ENCODE measurements at regions not wholly inside any gene's neighbourhood (a gene's known extent, or its start where the extent isn't known, plus 50 kb on each side); places are given as distances from the start of the nearest gene placed in this dataset.

DNA sequence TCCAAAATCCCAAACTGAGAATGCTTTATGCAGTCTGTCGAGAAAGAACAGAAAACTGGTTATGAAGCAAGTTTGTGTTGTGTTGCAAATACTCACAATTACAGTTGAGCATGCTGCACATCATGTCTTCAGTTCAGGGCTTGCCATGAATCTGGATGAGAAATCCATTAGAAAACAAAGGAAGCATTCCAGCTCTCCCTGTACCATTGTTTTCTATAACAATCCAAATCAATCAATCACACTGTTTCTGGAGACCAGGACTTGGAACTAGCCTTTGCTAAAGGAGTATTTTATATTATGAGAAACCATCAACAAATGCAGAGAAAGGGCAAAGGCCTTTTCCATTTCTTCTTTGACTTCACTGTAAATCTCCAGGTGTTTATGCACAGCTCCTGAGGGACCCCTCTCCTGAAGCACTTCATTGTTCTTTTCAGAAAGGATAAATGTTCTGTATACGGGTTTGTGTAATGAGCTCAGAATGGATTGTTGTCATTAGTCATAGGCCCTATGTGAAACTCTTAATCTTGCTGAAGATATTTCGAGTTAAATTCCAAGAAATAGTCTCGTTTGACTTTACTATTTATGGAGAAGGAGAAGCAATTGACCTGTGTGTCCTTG, 364.7 kb upstream of the POM121L12 start:
- intact Hi-C loops (cut with DNase I, micrococcal nuclease): no loop called here
- no peaks in the 10 kb centered on the region for H3K4me1 Mint-ChIP-seq (ENCODE audit: low read depth)

DNA sequence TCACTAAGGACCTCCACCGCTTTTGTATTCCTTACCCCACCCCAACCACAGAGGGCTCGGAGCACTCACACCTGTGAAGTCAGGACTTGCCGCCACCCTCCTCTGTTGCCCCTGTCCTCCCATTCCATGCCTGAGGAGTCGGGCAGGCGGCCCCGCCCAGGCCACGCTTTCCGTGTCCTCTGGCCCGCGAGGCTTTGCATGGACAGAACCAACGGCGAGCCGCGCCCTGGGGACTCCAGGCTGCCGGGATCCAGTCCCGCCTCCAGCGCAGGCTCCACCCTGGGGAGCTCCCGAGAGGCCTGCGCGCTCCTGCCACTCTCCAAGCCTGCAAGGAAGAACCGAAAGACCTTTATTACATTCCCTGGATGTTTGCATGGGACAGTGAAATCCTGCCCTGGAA, 366.4 kb upstream of the POM121L12 start:
- H3K4me1 Mint-ChIP-seq (ENCODE audit: low read depth): no peaks in the 10 kb centered on the region
- ATAC-seq (ENCODE audit: poor library complexity) (no peak), DNase-seq (no peak)
- H3K9me3 Mint-ChIP-seq: peaks cover 5% of the 10 kb centered on the region
- no peak overlapping the region for H3K27ac ChIP-seq (ENCODE audit: low read depth in 1 of 2, low read length in 2 of 2)
- H3K36me3 ChIP-seq (ENCODE audit: insufficient read depth, low read length): no peaks in the 10 kb centered on the region
- intact Hi-C loops (cut with DNase I, micrococcal nuclease): no loop called here
- ChIA-PET POLR2A (no interaction called here), CTCF (no interaction called here)
- H3K27me3 Mint-ChIP-seq: no peaks in the 10 kb centered on the region
- peaks cover 0 to 26% of the 10 kb centered on the region in 2 experiments for H3K9me3 ChIP-seq (ENCODE audit: control insufficient read depth in 1 of 2, insufficient read depth in 1 of 2, low read length in 2 of 2)
- TF ChIP-seq, protein P1, sequence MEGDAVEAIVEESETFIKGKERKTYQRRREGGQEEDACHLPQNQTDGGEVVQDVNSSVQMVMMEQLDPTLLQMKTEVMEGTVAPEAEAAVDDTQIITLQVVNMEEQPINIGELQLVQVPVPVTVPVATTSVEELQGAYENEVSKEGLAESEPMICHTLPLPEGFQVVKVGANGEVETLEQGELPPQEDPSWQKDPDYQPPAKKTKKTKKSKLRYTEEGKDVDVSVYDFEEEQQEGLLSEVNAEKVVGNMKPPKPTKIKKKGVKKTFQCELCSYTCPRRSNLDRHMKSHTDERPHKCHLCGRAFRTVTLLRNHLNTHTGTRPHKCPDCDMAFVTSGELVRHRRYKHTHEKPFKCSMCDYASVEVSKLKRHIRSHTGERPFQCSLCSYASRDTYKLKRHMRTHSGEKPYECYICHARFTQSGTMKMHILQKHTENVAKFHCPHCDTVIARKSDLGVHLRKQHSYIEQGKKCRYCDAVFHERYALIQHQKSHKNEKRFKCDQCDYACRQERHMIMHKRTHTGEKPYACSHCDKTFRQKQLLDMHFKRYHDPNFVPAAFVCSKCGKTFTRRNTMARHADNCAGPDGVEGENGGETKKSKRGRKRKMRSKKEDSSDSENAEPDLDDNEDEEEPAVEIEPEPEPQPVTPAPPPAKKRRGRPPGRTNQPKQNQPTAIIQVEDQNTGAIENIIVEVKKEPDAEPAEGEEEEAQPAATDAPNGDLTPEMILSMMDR (IDR thresholded peaks at IDR 0.05): no peak
- no peaks in the 10 kb centered on the region for H3K36me3 Mint-ChIP-seq (ENCODE audit: low read depth)
- no peaks in the 10 kb centered on the region for H3K4me1 ChIP-seq (ENCODE audit: insufficient read depth, low read length)
- H3K27me3 ChIP-seq (ENCODE audit: control insufficient read depth in 1 of 2, insufficient read depth in 2 of 2, low read length in 2 of 2): no peaks in the 10 kb centered on the region
- no peak overlapping the region for H3K27ac Mint-ChIP-seq
- H3K4me3 Mint-ChIP-seq: no peak overlapping the region
- no peak overlapping the region for H3K4me3 ChIP-seq (ENCODE audit: low read length)

More for the DNA sequence above, 364.7 kb upstream of the POM121L12 start:
- Histone ChIP-seq H3K4me1 (ENCODE audit: insufficient read depth, low read length) (no peaks in the 10 kb centered on the region), H3K27ac (ENCODE audit: low read depth in 1 of 2, low read length in 2 of 2) (no peak overlapping the region), H3K4me3 (ENCODE audit: low read length) (no peak overlapping the region), H3K9me3 (ENCODE audit: control insufficient read depth in 1 of 2, insufficient read depth in 1 of 2, low read length in 2 of 2) (peaks cover 0 to 26% of the 10 kb centered on the region in 2 experiments), H3K27me3 (ENCODE audit: control insufficient read depth in 1 of 2, insufficient read depth in 2 of 2, low read length in 2 of 2) (no peaks in the 10 kb centered on the region), H3K36me3 (ENCODE audit: insufficient read depth, low read length) (no peaks in the 10 kb centered on the region)
- DNase-seq: no peak
- CTCF ChIA-PET: no interaction called here
- no peaks in the 10 kb centered on the region for H3K27me3 Mint-ChIP-seq
- TF ChIP-seq, protein P1 (IDR thresholded peaks at IDR 0.05): no peak
- no peaks in the 10 kb centered on the region for H3K36me3 Mint-ChIP-seq (ENCODE audit: low read depth)
- H3K4me3 Mint-ChIP-seq: no peak overlapping the region
- no peak overlapping the region for H3K27ac Mint-ChIP-seq
- POLR2A ChIA-PET: no interaction called here
- H3K9me3 Mint-ChIP-seq: peaks cover 5% of the 10 kb centered on the region
- ATAC-seq (ENCODE audit: poor library complexity): no peak

DNA sequence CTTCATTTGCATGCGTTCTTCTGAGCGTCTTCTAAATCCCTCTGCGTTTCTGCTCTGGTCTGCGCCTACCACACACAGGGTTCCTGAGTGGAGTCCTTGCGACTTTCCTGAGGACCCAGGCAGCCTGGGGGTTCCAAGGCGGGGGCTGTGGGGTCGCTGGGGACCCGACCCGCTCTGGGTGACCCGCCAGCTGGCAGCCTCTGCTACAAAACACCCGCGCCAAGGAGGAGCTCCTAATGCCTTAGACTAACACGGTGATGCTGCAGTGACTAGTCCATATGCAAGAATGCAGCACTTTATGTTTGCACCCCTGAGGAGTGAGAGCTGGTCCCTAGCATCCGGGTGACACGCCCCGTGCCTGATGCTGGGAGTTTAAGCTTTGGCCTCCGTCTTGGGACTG, 367.0 kb upstream of the POM121L12 start:
- H3K4me3 ChIP-seq (ENCODE audit: low read length): no peak overlapping the region
- Mint-ChIP-seq H3K4me3 (no peak overlapping the region), H3K4me1 (ENCODE audit: low read depth) (no peaks in the 10 kb centered on the region), H3K27ac (no peak overlapping the region), H3K9me3 (peaks cover 5% of the 10 kb centered on the region), H3K36me3 (ENCODE audit: low read depth) (no peaks in the 10 kb centered on the region), H3K27me3 (no peaks in the 10 kb centered on the region)
- ATAC-seq (ENCODE audit: poor library complexity): no peak
- H3K9me3 ChIP-seq (ENCODE audit: control insufficient read depth in 1 of 2, insufficient read depth in 1 of 2, low read length in 2 of 2): peaks cover 0 to 22% of the 10 kb centered on the region in 2 experiments
- no peaks in the 10 kb centered on the region for H3K4me1 ChIP-seq (ENCODE audit: insufficient read depth, low read length)
- ChIA-PET POLR2A (no interaction called here), CTCF (no interaction called here)
- no peaks in the 10 kb centered on the region for H3K36me3 ChIP-seq (ENCODE audit: insufficient read depth, low read length)
- TF ChIP-seq, protein P1 (IDR thresholded peaks at IDR 0.05): no peak
- no peak overlapping the region for H3K27ac ChIP-seq (ENCODE audit: low read depth in 1 of 2, low read length in 2 of 2)
- H3K27me3 ChIP-seq (ENCODE audit: control insufficient read depth in 1 of 2, insufficient read depth in 2 of 2, low read length in 2 of 2): no peaks in the 10 kb centered on the region
- no peak for DNase-seq
- intact Hi-C loops (cut with DNase I, micrococcal nuclease): no loop called here

All from CD4-positive, alpha-beta T cell (primary cell).